IPS DF 6.9 (cell line): ENCODE measurements at regions not wholly inside any gene's neighbourhood (a gene's known extent, or its start where the extent isn't known, plus 50 kb on each side); places are given as distances from the start of the nearest gene placed in this dataset.

Source experiments
- DNase-seq: peaks from one replicate; pipeline ENCODE4 v3.0.0-alpha.2; 2013; ENCODE audit warnings: low read depth, low spot score
- H3K27ac ChIP-seq: one replicate; pipeline ENCODE4 v1.5.1; 2013; ENCODE audit warnings: low read length, control low read depth
- H3K27me3 ChIP-seq: 2 replicates; pipeline ENCODE4 v1.6.1; 2013; ENCODE audit warnings: mild to moderate bottlenecking, low read length; ENCODE audit not compliant: control insufficient read depth, insufficient read depth
- H3K36me3 ChIP-seq: 2 replicates; pipeline ENCODE4 v1.6.1; 2013; ENCODE audit warnings: low read length; ENCODE audit not compliant: control insufficient read depth, insufficient read depth
- H3K4me1 ChIP-seq: 2 replicates; pipeline ENCODE4 v1.6.1; 2013; ENCODE audit warnings: low read length; ENCODE audit not compliant: control insufficient read depth, insufficient read depth
- H3K4me3 ChIP-seq: 2 replicates; pipeline ENCODE4 v1.5.1; 2013; ENCODE audit warnings: mild to moderate bottlenecking, low read length
- H3K9me3 ChIP-seq: 2 replicates; pipeline ENCODE4 v1.6.1; 2013; ENCODE audit warnings: low read length, inconsistent platforms; ENCODE audit not compliant: control insufficient read depth, insufficient read depth
- WGBS: extraction: QIAGEN DNeasy Blood & Tissue Kit; methylation state at CpG from one replicate; pipeline ENCODE4 v1.1.7; 2013; ENCODE audit warnings: mixed read lengths, missing lambda C conversion rate; ENCODE audit not compliant: insufficient read length, insufficient coverage; 5-methylcytosine and 5-hydroxymethylcytosine counted together

- Histone ChIP-seq H3K36me3 (no peaks in the 10 kb centered on the region), H3K27me3 (no peaks in the 10 kb centered on the region), H3K27ac (no peak overlapping the region), H3K4me1 (no peaks in the 10 kb centered on the region), H3K4me3 (no peak overlapping the region), H3K9me3 (no peaks in the 10 kb centered on the region)
- WGBS, result no CpG with 5 or more reads among the region's 3 CpGs
- DNase-seq, result no peak
These were observed 133.0 kb upstream of the SLC7A14 start for GRCh38 chr3:170718848-170719247.

DNA sequence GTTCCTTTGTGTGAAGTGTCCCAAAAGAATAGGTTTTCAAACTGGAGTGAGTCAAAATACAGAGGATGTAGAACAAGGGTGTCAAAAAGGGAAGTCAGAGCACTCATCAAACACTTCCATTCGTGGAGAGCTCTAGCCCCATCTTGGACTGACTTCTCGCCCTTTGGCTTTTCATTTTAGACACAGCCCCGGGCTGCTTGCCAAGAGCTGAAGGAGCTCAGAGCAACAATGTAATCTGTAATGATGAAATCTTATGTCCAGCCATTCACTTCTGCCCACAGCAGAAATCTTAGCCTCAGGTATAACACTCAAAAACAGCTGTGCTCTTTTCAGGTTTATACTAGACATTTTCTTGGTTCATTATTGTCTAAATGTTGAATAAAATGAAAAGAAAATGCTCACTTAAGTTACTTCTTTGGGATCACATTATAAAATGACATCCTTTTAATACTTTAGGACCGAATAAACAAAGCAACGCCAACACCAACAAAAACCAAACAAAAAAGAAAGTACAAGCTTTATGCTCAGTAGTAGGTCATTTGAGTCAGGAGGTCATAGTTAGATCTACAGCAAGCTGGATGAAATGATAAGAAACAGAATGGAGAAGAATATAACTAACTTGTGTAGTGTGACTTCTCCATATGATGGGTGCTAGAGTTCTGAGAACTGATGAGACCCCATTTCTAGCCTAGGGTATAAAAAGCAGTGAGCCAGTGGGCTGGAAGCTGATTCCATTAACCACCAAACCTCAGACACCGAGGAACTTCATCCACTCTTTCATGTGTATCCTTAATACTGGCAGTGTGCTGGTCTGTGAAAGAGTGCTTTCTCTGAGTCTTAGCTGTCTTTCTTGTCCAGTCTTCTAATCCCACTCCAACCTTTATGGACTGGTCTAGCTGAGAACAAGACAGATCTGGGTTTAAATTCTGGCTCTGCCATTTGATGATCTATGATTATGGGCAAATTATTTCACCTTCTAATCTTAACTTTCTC, 131.8 kb upstream of the SLC7A14 start:
- H3K36me3 ChIP-seq, result no peaks in the 10 kb centered on the region
- no peaks in the 10 kb centered on the region for H3K27me3 ChIP-seq
- DNase-seq, result no peak
- no CpG with 5 or more reads among the region's 6 CpGs for WGBS
- no peak overlapping the region for H3K4me3 ChIP-seq
- no peaks in the 10 kb centered on the region for H3K4me1 ChIP-seq
- H3K27ac ChIP-seq, result no peak overlapping the region
- no peaks in the 10 kb centered on the region for H3K9me3 ChIP-seq

DNA sequence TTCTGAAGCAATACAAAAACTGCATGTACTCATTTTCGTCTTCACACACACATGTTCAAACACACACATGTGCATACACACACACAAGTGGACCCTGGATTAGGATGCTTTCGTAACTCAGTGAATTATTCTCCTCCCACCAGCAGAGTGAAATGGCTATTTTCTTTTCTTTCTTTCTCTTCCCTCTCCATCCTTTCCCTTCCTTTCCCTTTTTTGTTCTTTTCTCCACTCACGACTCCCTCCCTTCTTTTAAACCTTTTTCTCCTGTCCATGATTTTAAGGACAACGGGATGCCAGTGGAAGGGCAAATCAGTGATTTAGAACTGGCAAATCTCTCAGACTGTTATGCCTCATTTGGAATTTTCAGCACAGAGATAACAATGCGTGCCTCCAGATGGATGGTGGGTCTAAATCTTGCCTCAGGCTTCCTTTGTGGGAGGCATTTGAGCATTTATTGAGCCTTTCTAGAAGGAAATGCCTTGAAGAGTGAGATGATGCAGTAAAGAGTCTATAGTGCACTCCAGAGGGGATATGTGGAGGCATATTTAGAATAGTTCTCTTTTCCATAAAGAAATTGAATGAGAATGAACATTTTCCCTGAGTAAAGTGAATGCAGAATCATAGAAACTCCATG, 130.4 kb upstream of the SLC7A14 start:
- Histone ChIP-seq H3K4me3 (no peak overlapping the region), H3K27me3 (no peaks in the 10 kb centered on the region), H3K27ac (no peak overlapping the region), H3K9me3 (no peaks in the 10 kb centered on the region), H3K36me3 (no peaks in the 10 kb centered on the region), H3K4me1 (no peaks in the 10 kb centered on the region)
- DNase-seq, result no peak
- WGBS, result 100% methylated on average over 1 of the region's 5 CpGs

DNA sequence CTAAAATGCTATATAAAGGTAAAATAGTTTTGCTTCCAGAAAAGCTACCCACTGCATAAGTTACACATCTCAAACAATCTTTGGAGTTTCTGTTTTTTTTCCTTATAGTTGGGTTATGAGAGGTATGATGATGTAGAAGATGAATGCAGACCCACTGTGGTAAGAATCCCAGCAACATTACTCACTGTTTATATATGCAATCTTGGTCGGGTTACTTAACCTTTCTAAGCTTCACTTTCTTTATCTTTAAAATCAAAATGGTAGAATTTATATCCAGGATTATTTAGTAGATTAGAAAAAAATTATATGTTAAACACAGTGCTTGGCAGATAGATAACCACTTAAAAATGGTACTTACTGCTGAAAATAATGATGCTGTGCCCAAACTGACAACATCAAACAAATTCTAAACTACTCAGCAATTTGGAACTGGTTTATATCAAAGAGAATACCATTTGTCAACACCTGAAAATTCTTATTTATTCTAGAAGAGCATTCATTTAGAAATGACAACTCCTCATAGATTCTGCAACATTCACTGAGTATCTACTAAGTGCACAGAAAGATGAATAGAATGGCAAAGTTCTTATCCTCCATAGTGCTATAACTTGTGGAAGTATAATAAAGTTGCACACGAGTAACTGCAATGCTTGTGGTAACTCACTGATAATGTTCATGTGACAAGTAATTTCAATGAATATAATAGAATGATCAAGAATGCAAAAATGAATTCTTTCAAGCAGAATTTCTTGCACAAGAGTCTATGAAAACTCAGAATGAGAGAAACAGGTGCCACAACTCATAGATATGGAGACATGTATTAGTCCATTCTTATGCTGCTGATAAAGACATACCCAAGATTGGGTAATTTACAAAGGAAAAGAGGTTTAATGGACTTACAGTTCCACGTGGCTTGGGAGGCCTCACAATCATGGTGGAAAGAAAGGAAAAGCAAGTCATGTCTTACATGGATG, 129.0 kb upstream of the SLC7A14 start:
- WGBS, result no CpG with 5 or more reads among the region's 3 CpGs
- no peak for DNase-seq
- Histone ChIP-seq H3K4me1 (no peaks in the 10 kb centered on the region), H3K36me3 (no peaks in the 10 kb centered on the region), H3K27me3 (no peaks in the 10 kb centered on the region), H3K9me3 (no peaks in the 10 kb centered on the region), H3K27ac (no peak overlapping the region), H3K4me3 (no peak overlapping the region)

DNA sequence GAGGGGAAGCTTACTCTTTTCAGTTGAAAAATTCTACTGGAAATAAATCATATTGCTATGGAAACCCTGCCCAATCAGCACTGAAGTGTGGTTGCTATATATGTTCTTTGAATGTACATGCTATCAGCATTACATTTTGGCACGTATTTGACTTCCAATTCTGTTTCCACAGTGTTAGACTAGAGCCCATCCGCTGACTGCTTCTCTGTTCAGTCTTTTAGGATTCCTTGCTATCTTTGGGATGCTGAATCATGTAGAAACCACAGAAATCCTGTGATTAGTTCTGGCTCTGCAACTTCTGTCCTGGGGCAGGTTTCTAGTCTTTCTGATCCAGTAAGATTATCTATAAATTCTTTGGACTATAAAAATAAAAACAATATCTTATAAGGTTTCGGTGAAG, 128.2 kb upstream of the SLC7A14 start:
- DNase-seq, result no peak
- Histone ChIP-seq H3K9me3 (no peaks in the 10 kb centered on the region), H3K4me1 (no peaks in the 10 kb centered on the region), H3K36me3 (no peaks in the 10 kb centered on the region), H3K4me3 (no peak overlapping the region), H3K27me3 (no peaks in the 10 kb centered on the region), H3K27ac (no peak overlapping the region)
- no CpG with 5 or more reads among the region's 3 CpGs for WGBS

- no peak for DNase-seq
- no CpG with 5 or more reads among the region's 4 CpGs for WGBS
- no peaks in the 10 kb centered on the region for H3K36me3 ChIP-seq
- H3K27me3 ChIP-seq, result no peaks in the 10 kb centered on the region
- no peak overlapping the region for H3K27ac ChIP-seq
- H3K9me3 ChIP-seq, result no peaks in the 10 kb centered on the region
- H3K4me3 ChIP-seq, result no peak overlapping the region
- no peaks in the 10 kb centered on the region for H3K4me1 ChIP-seq
These were observed 127.8 kb upstream of the SLC7A14 start for GRCh38 chr3:170713653-170714052.

- Histone ChIP-seq H3K27ac (no peak overlapping the region), H3K4me3 (no peak overlapping the region), H3K9me3 (no peaks in the 10 kb centered on the region), H3K27me3 (no peaks in the 10 kb centered on the region), H3K36me3 (no peaks in the 10 kb centered on the region), H3K4me1 (no peaks in the 10 kb centered on the region)
- WGBS, result no CpG with 5 or more reads among the region's 2 CpGs
- DNase-seq, result no peak
These were observed 126.9 kb upstream of the SLC7A14 start for GRCh38 chr3:170712798-170713197.

DNA sequence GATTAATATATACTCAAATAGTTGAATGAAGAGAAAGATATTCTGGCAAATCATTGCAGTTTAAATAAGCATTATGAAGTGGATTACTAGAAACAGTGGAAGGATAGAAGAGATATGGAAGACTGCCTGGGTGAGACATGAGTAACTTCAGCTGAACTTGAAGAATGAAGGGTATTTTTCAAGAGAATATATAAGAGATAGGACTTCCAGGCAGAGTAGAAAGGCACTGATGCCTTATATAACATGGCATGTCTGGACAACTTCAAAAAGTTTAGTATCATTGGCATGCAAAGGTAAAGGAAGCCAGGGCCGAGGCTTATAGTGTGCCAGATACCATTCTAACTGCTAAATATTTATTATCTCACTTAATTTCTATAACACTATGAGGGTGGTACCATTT, 126.5 kb upstream of the SLC7A14 start:
- no peak overlapping the region for H3K4me3 ChIP-seq
- H3K36me3 ChIP-seq, result no peaks in the 10 kb centered on the region
- H3K27me3 ChIP-seq, result no peaks in the 10 kb centered on the region
- no peak for DNase-seq
- H3K9me3 ChIP-seq, result no peaks in the 10 kb centered on the region
- H3K27ac ChIP-seq, result no peak overlapping the region
- WGBS, result no CpG with 5 or more reads among the region's 1 CpG
- H3K4me1 ChIP-seq, result no peaks in the 10 kb centered on the region

DNA sequence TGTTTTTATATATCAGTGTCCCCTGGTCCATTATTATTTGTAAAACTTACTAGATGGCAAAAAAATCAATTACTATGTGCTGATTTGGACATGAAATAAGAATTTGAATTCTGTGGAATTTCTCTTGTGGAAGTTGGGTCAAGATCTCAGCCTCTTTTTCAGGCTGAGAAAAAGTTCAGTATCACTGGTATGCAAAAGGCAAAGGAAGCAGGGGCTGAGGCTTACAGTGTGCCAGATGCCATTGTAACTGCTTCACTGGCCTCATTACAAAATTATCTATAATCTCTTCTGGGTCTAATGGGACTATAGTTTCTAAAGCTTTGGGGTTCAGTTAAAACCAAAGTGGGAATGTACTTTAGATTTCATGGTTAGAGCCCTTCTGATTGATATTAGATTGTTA, 125.9 kb upstream of the SLC7A14 start:
- H3K36me3 ChIP-seq, result no peaks in the 10 kb centered on the region
- no peak for DNase-seq
- H3K9me3 ChIP-seq, result no peaks in the 10 kb centered on the region
- H3K27me3 ChIP-seq, result no peaks in the 10 kb centered on the region
- no peak overlapping the region for H3K4me3 ChIP-seq
- H3K4me1 ChIP-seq, result no peaks in the 10 kb centered on the region
- H3K27ac ChIP-seq, result no peak overlapping the region

GRCh38 chr3:170709046-170709445, 123.2 kb upstream of the SLC7A14 start:
- no peaks in the 10 kb centered on the region for H3K4me1 ChIP-seq
- no peak overlapping the region for H3K4me3 ChIP-seq
- WGBS, result no CpG with 5 or more reads among the region's 1 CpG
- no peaks in the 10 kb centered on the region for H3K36me3 ChIP-seq
- H3K27me3 ChIP-seq, result no peaks in the 10 kb centered on the region
- H3K9me3 ChIP-seq, result no peaks in the 10 kb centered on the region
- no peak for DNase-seq
- H3K27ac ChIP-seq, result no peak overlapping the region
